Spleen (tissue), 11 donors: ENCODE measurements at regions not wholly inside any gene's neighbourhood (a gene's known extent, or its start where the extent isn't known, plus 50 kb on each side); places are given as distances from the start of the nearest gene placed in this dataset.

Experiments
- DNase-seq: peaks from one replicate; pipeline ENCODE4 v3.0.0-alpha.2; 2020
- H3K27ac ChIP-seq, 8 donors: fragments of 200-600 bp; sonication (generic) in 7 of 8; 1 replicate in 4 of 8; 2 replicates in 4 of 8; pipeline versions ENCODE4 v1.5.0 to v1.8.0; 2016 to 2021; ENCODE audit warnings: inconsistent platforms in 4 of 8, mild to moderate bottlenecking in 4 of 8, moderate library complexity in 1 of 8
- H3K27me3 ChIP-seq, 7 donors: fragments of 200-600 bp; sonication (generic) in 6 of 7; replicated peaks in 1 of 7; 1 replicate in 4 of 7; 2 replicates in 3 of 7; pipeline versions ENCODE4 v1.5.0 to v1.8.0; 2016 to 2021; ENCODE audit warnings: inconsistent platforms in 3 of 7, mild to moderate bottlenecking in 1 of 7
- H3K36me3 ChIP-seq, 6 donors: fragments of 200-600 bp; sonication (generic) in 5 of 6; 1 replicate in 4 of 6; 2 replicates in 2 of 6; pipeline versions ENCODE4 v1.5.0 to v1.8.0; 2016 to 2021; ENCODE audit warnings: inconsistent platforms in 2 of 6
- H3K4me1 ChIP-seq, 6 donors: fragments of 200-600 bp; sonication (generic) in 5 of 6; 1 replicate in 3 of 6; 2 replicates in 3 of 6; pipeline versions ENCODE4 v1.5.0 to v1.8.0; 2016 to 2021; ENCODE audit warnings: inconsistent platforms in 3 of 6
- H3K4me3 ChIP-seq, 8 donors: fragments of 200-600 bp; sonication (generic) in 7 of 8; 1 replicate in 4 of 8; 2 replicates in 4 of 8; pipeline versions ENCODE4 v1.5.0 to v1.8.0; 2016 to 2021; ENCODE audit warnings: inconsistent platforms in 4 of 8, mild to moderate bottlenecking in 4 of 8, moderate library complexity in 2 of 8
- H3K9me3 ChIP-seq, 8 donors: fragments of 200-600 bp; sonication (generic) in 7 of 8; 1 replicate in 4 of 8; 2 replicates in 4 of 8; pipeline versions ENCODE4 v1.5.0 to v1.8.0; 2016 to 2021; ENCODE audit warnings: inconsistent platforms in 4 of 8
- CTCF ChIP-seq, 11 experiments: fragments of 200-600 bp in 7 of 11; fragments of 450-650 bp in 4 of 11; sonication (generic) in 4 of 11; IDR thresholded peaks in 8 of 11; conservative IDR thresholded peaks in 3 of 11; 1 replicate in 7 of 11; 2 replicates in 4 of 11; pipeline versions ENCODE4 v1.4.0 to v1.8.0; 2016 to 2021; ENCODE audit warnings: antibody characterized with exemption in 11 of 11, inconsistent platforms in 4 of 11, mild to moderate bottlenecking in 1 of 11
- POLR2A ChIP-seq, 3 donors: fragments of 450-650 bp; IDR thresholded peaks; one replicate each; pipeline ENCODE4 v1.5.1; 2017; ENCODE audit warnings: antibody characterized with exemption in 3 of 3, mild to moderate bottlenecking in 1 of 3
- POLR2AphosphoS5 ChIP-seq, 3 donors: sonication (generic); formaldehyde crosslinking; IDR thresholded peaks; one replicate each; pipeline ENCODE4 v1.5.1; 2017; ENCODE audit warnings: antibody characterized with exemption in 3 of 3
- WGBS, 5 donors: extraction: QIAGEN DNeasy Blood & Tissue Kit in 3 of 5; methylation state at CpG; one replicate each; pipeline versions ENCODE4 v1.1.5 to v1.1.7; 2013 to 2018; 5-methylcytosine and 5-hydroxymethylcytosine counted together
- intact Hi-C: fragments of 100-400 bp; cut with DNase I; formaldehyde crosslinking; loops from one replicate; pipeline ENCODE4 v1.15.0; 2023; ENCODE audit warnings: low total_unique reads
- donor health status: healthy with polysubstance abuse.
- donor health status: DM: no; HTN: no; CAD: no; lungs with moderate emphysema.
- donor health status: DM: no; HTN: no; CAD: no.
- donor health status: Bipolar disorder and iron deficiency.
- donor health status: healthy.
- donor health status: DM: no; HTN: no; CAD: no.
- donor health status: DM: yes; HTN: yes; CAD: no.

- intact Hi-C loops = no loop called here
- TF ChIP-seq POLR2AphosphoS5 (IDR thresholded peaks at IDR 0.05) = no peak
- TF ChIP-seq POLR2A (IDR thresholded peaks at IDR 0.05) = no peak
- TF ChIP-seq CTCF (IDR thresholded peaks at IDR 0.05 in 8 of 11, conservative IDR thresholded peaks at IDR 0.05 in 3 of 11) = no peak
- Histone ChIP-seq H3K27ac (no peak overlapping the region), H3K4me3 (no peak overlapping the region), H3K9me3 (no peaks in the 10 kb centered on the region), H3K4me1 (no peaks in the 10 kb centered on the region), H3K27me3 (no peaks in the 10 kb centered on the region), H3K36me3 (no peaks in the 10 kb centered on the region)
- DNase-seq = no peak
Observed at GRCh38 chr10:61175316-61175715, 231.3 kb upstream of the RHOBTB1 start.

- H3K4me3 ChIP-seq = no peak overlapping the region
- no peak for DNase-seq
- no peaks in the 10 kb centered on the region for H3K4me1 ChIP-seq
- peaks cover 0 to 4% (median 0%) of the 10 kb centered on the region in 8 donors for H3K9me3 ChIP-seq
- TF ChIP-seq CTCF (IDR thresholded peaks at IDR 0.05 in 8 of 11, conservative IDR thresholded peaks at IDR 0.05 in 3 of 11) (no peak), POLR2AphosphoS5 (IDR thresholded peaks at IDR 0.05) (no peak), POLR2A (IDR thresholded peaks at IDR 0.05) (no peak)
- WGBS, 5 donors = 80 to 90% (median 81%) methylated on average over 5 of the region's 5 CpGs
- intact Hi-C loops = no loop called here
- H3K27me3 ChIP-seq = no peaks in the 10 kb centered on the region
- H3K27ac ChIP-seq = no peak overlapping the region
- no peaks in the 10 kb centered on the region for H3K36me3 ChIP-seq
Observed at GRCh38 chr10:61173450-61173849, 229.5 kb upstream of the RHOBTB1 start.

- no peak for DNase-seq
Observed at GRCh38 chr10:61172182-61172926, 228.4 kb upstream of the RHOBTB1 start.

More at GRCh38 chr10:61172182-61172926, 228.4 kb upstream of the RHOBTB1 start:
- H3K9me3 ChIP-seq = peaks cover 0 to 8% (median 0%) of the 10 kb centered on the region in 8 donors
- no peak for TF ChIP-seq POLR2AphosphoS5 (IDR thresholded peaks at IDR 0.05)
- TF ChIP-seq CTCF (IDR thresholded peaks at IDR 0.05 in 8 of 11, conservative IDR thresholded peaks at IDR 0.05 in 3 of 11) = no peak
- no peak for TF ChIP-seq POLR2A (IDR thresholded peaks at IDR 0.05)
- H3K27me3 ChIP-seq = no peaks in the 10 kb centered on the region
- H3K27ac ChIP-seq = no peak overlapping the region
- no peak overlapping the region for H3K4me3 ChIP-seq
- 76 to 86% (median 82%) methylated on average over 5 of the region's 5 CpGs for WGBS, 5 donors
- H3K36me3 ChIP-seq = no peaks in the 10 kb centered on the region
- intact Hi-C loops = no loop called here
- H3K4me1 ChIP-seq = no peaks in the 10 kb centered on the region
